Trophoblast cell (in vitro differentiated cells and primary cell): ENCODE measurements at regions not wholly inside any gene's neighbourhood (a gene's known extent, or its start where the extent isn't known, plus 50 kb on each side); places are given as distances from the start of the nearest gene placed in this dataset.

Source experiments
- DNase-seq, 2 donors: peaks; one replicate each; pipeline ENCODE4 v3.0.0-alpha.2; 2016
- H2AFZ ChIP-seq: 2 replicates; pipeline ENCODE4 v1.6.1; 2013; ENCODE audit warnings: low read length, moderate library complexity, mild to moderate bottlenecking; ENCODE audit not compliant: insufficient read depth, poor library complexity
- H2AK5ac ChIP-seq: 2 replicates; pipeline ENCODE4 v1.6.1; 2013; ENCODE audit warnings: mild to moderate bottlenecking, low read length
- H2BK120ac ChIP-seq: 2 replicates; pipeline ENCODE4 v1.6.1; 2013; ENCODE audit warnings: low read length, mild to moderate bottlenecking, moderate library complexity; ENCODE audit not compliant: insufficient read depth, poor library complexity
- H2BK12ac ChIP-seq: 2 replicates; pipeline ENCODE4 v1.6.1; 2013; ENCODE audit warnings: mild to moderate bottlenecking, low read length, moderate library complexity
- H2BK5ac ChIP-seq: 2 replicates; pipeline ENCODE4 v1.6.1; 2013; ENCODE audit warnings: low read length, low read depth, moderate library complexity, mild to moderate bottlenecking; ENCODE audit not compliant: poor library complexity
- H3K14ac ChIP-seq: 2 replicates; pipeline ENCODE4 v1.6.1; 2013; ENCODE audit warnings: mild to moderate bottlenecking, low read length
- H3K18ac ChIP-seq: 2 replicates; pipeline ENCODE4 v1.6.1; 2013; ENCODE audit warnings: mild to moderate bottlenecking, low read length
- H3K23ac ChIP-seq: 2 replicates; pipeline ENCODE4 v1.6.1; 2013; ENCODE audit warnings: low read length
- H3K27ac ChIP-seq: 2 replicates; pipeline ENCODE4 v1.5.1; 2013; ENCODE audit warnings: low read depth, mild to moderate bottlenecking, inconsistent platforms, low read length, moderate library complexity
- H3K27me3 ChIP-seq: 2 replicates; pipeline ENCODE4 v1.6.1; 2013; ENCODE audit warnings: inconsistent platforms, mild to moderate bottlenecking, low read length, moderate library complexity; ENCODE audit not compliant: insufficient read depth
- H3K36me3 ChIP-seq, 2 experiments: 1 replicate in 1 of 2; 2 replicates in 1 of 2; pipeline ENCODE4 v1.6.1; 2013; ENCODE audit warnings: low read length in 2 of 2, mild to moderate bottlenecking in 2 of 2, moderate library complexity in 1 of 2; ENCODE audit not compliant: insufficient read depth in 2 of 2, control insufficient read depth in 1 of 2
- H3K4ac ChIP-seq: 2 replicates; pipeline ENCODE4 v1.6.1; 2013; ENCODE audit warnings: low read depth, mild to moderate bottlenecking, low read length, moderate library complexity
- H3K4me1 ChIP-seq, 2 experiments: 1 replicate in 1 of 2; 2 replicates in 1 of 2; pipeline ENCODE4 v1.6.1; 2013; ENCODE audit warnings: low read length in 2 of 2, mild to moderate bottlenecking in 2 of 2, moderate library complexity in 1 of 2; ENCODE audit not compliant: insufficient read depth in 2 of 2, control insufficient read depth in 1 of 2
- H3K4me2 ChIP-seq: 2 replicates; pipeline ENCODE4 v1.6.1; 2013; ENCODE audit warnings: inconsistent platforms, mild to moderate bottlenecking, low read length, moderate library complexity
- H3K4me3 ChIP-seq: 2 replicates; pipeline ENCODE4 v1.5.1; 2013; ENCODE audit warnings: mild to moderate bottlenecking, low read depth, low read length, inconsistent platforms
- H3K79me1 ChIP-seq: one replicate; pipeline ENCODE4 v1.6.1; 2013; ENCODE audit warnings: low read length
- H3K79me2 ChIP-seq: 2 replicates; pipeline ENCODE4 v1.6.1; 2013; ENCODE audit warnings: low read length, mild to moderate bottlenecking; ENCODE audit not compliant: control insufficient read depth, insufficient read depth, poor library complexity
- H3K9ac ChIP-seq: 2 replicates; pipeline ENCODE4 v1.6.1; 2013; ENCODE audit warnings: mild to moderate bottlenecking, low read length
- H3K9me3 ChIP-seq: 2 replicates; pipeline ENCODE4 v1.6.1; 2013; ENCODE audit warnings: low read depth, mild to moderate bottlenecking, control low read depth, inconsistent platforms, low read length; ENCODE audit not compliant: insufficient read depth
- H4K12ac ChIP-seq: 2 replicates; pipeline ENCODE4 v1.6.1; 2013; ENCODE audit warnings: low read depth, mild to moderate bottlenecking, low read length, moderate library complexity
- H4K8ac ChIP-seq: 2 replicates; pipeline ENCODE4 v1.6.1; 2013; ENCODE audit warnings: low read depth, mild to moderate bottlenecking, low read length, moderate library complexity
- H4K91ac ChIP-seq: one replicate; pipeline ENCODE4 v1.6.1; 2013; ENCODE audit warnings: low read depth, mild to moderate bottlenecking, low read length, moderate library complexity
- WGBS: extraction: QIAGEN DNeasy Blood & Tissue Kit; methylation state at CpG from one replicate; pipeline ENCODE4 v1.1.7; 2013; ENCODE audit warnings: missing lambda C conversion rate; ENCODE audit not compliant: insufficient read length, insufficient coverage; ENCODE audit errors: extremely low coverage; 5-methylcytosine and 5-hydroxymethylcytosine counted together

GRCh38 chr16:59224401-59224800, 490.3 kb upstream of the GOT2 start:
- Histone ChIP-seq H3K14ac (no peak overlapping the region), H2AFZ (no peak overlapping the region), H3K4me2 (no peak overlapping the region), H2BK120ac (no peak overlapping the region), H3K79me1 (no peaks in the 10 kb centered on the region), H3K4me3 (no peak overlapping the region), H4K8ac (no peak overlapping the region), H3K4me1 (no peaks in the 10 kb centered on the region), H3K27ac (no peak overlapping the region), H3K23ac (no peak overlapping the region), H3K18ac (no peak overlapping the region), H3K9me3 (no peaks in the 10 kb centered on the region), H3K9ac (no peak overlapping the region), H3K79me2 (no peaks in the 10 kb centered on the region), H4K12ac (no peak overlapping the region), H4K91ac (no peak overlapping the region), H2BK12ac (no peak overlapping the region), H3K27me3 (no peaks in the 10 kb centered on the region), H3K4ac (no peak overlapping the region), H3K36me3 (no peaks in the 10 kb centered on the region), H2BK5ac (no peak overlapping the region), H2AK5ac (no peak overlapping the region)
- no CpG with 5 or more reads among the region's 2 CpGs for WGBS
- DNase-seq, result no peak

- Histone ChIP-seq H3K18ac (no peak overlapping the region), H3K27me3 (no peaks in the 10 kb centered on the region), H3K79me1 (no peaks in the 10 kb centered on the region), H2BK120ac (no peak overlapping the region), H2AFZ (no peak overlapping the region), H3K36me3 (no peaks in the 10 kb centered on the region), H2AK5ac (no peak overlapping the region), H3K4me2 (no peak overlapping the region), H3K23ac (no peak overlapping the region), H2BK5ac (no peak overlapping the region), H4K8ac (no peak overlapping the region), H4K91ac (no peak overlapping the region), H3K79me2 (no peaks in the 10 kb centered on the region), H3K9ac (no peak overlapping the region), H2BK12ac (no peak overlapping the region), H3K4me3 (no peak overlapping the region), H4K12ac (no peak overlapping the region), H3K4me1 (no peaks in the 10 kb centered on the region), H3K4ac (no peak overlapping the region), H3K27ac (no peak overlapping the region), H3K14ac (no peak overlapping the region), H3K9me3 (no peaks in the 10 kb centered on the region)
- no CpG with 5 or more reads among the region's 1 CpG for WGBS
- no peak for DNase-seq
Measured at GRCh38 chr16:59220011-59220410, 485.9 kb upstream of the GOT2 start.

DNA sequence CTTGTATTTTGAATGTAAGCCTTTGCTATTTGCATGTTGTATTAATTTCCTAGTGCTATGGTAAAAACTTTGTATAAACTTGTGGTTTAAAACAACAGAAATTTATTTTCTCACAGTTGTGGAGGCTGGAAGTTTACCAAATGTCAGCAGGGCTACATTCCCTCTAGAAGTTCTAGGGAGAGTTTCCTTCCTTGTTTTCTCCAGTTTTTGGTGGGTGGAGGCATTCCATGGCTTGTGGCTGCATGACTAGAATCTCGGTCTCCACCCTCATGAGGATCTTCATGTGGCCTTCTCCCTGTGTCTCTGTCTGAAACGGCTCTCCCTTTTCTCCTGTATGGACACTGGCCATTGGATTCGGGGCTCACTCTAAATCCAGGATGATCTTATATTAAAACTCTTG, 482.2 kb upstream of the GOT2 start:
- no peak overlapping the region for H3K14ac ChIP-seq
- no peak overlapping the region for H3K9ac ChIP-seq
- WGBS, result no CpG with 5 or more reads among the region's 3 CpGs
- H3K79me1 ChIP-seq, result no peaks in the 10 kb centered on the region
- no peaks in the 10 kb centered on the region for H3K27me3 ChIP-seq
- no peak overlapping the region for H3K4me2 ChIP-seq
- H3K23ac ChIP-seq, result no peak overlapping the region
- no peak overlapping the region for H3K27ac ChIP-seq
- no peak overlapping the region for H3K4me3 ChIP-seq
- H3K4me1 ChIP-seq, result no peaks in the 10 kb centered on the region
- H2BK12ac ChIP-seq, result no peak overlapping the region
- no peaks in the 10 kb centered on the region for H3K79me2 ChIP-seq
- H3K9me3 ChIP-seq, result no peaks in the 10 kb centered on the region
- H3K4ac ChIP-seq, result no peak overlapping the region
- no peak for DNase-seq
- no peak overlapping the region for H4K8ac ChIP-seq
- no peak overlapping the region for H2AFZ ChIP-seq
- no peak overlapping the region for H4K91ac ChIP-seq
- no peak overlapping the region for H2AK5ac ChIP-seq
- H2BK5ac ChIP-seq, result no peak overlapping the region
- no peak overlapping the region for H3K18ac ChIP-seq
- no peaks in the 10 kb centered on the region for H3K36me3 ChIP-seq
- no peak overlapping the region for H2BK120ac ChIP-seq
- H4K12ac ChIP-seq, result no peak overlapping the region

- H3K4me3 ChIP-seq, result no peak overlapping the region
- H2AK5ac ChIP-seq, result no peak overlapping the region
- H3K9me3 ChIP-seq, result no peaks in the 10 kb centered on the region
- no peak overlapping the region for H3K23ac ChIP-seq
- no peak overlapping the region for H3K9ac ChIP-seq
- no peak overlapping the region for H3K14ac ChIP-seq
- no peak overlapping the region for H2BK120ac ChIP-seq
- H2BK5ac ChIP-seq, result no peak overlapping the region
- H3K4ac ChIP-seq, result no peak overlapping the region
- no peak overlapping the region for H2BK12ac ChIP-seq
- no peaks in the 10 kb centered on the region for H3K36me3 ChIP-seq
- no peak overlapping the region for H3K4me2 ChIP-seq
- no CpG with 5 or more reads among the region's 2 CpGs for WGBS
- no peak overlapping the region for H4K8ac ChIP-seq
- H3K4me1 ChIP-seq, result peaks cover 0 to 2% of the 10 kb centered on the region in 2 experiments
- H3K27ac ChIP-seq, result no peak overlapping the region
- DNase-seq, result no peak
- no peaks in the 10 kb centered on the region for H3K79me2 ChIP-seq
- H4K12ac ChIP-seq, result no peak overlapping the region
- H3K18ac ChIP-seq, result no peak overlapping the region
- H3K79me1 ChIP-seq, result no peaks in the 10 kb centered on the region
- no peak overlapping the region for H2AFZ ChIP-seq
- H3K27me3 ChIP-seq, result no peaks in the 10 kb centered on the region
- H4K91ac ChIP-seq, result no peak overlapping the region
Measured at GRCh38 chr16:59214455-59214854, 480.3 kb upstream of the GOT2 start.
